NCI-H146 treated with DMSO at 0.1 percent for 48 hours (cell line): ENCODE measurements at regions not wholly inside any gene's neighbourhood (a gene's known extent, or its start where the extent isn't known, plus 50 kb on each side); places are given as distances from the start of the nearest gene placed in this dataset.
A peak's percentile ranks its signal among the peaks of the same experiment; 100 is the strongest.
"Not testable (repeated sequence)": the region's sequence is repeated elsewhere in the genome, so short reads cannot be mapped to it uniquely, and the experiment has no call there.

Experiments
- DNase-seq: peaks from one replicate; lab custom pipeline; 2025; ENCODE audit not compliant: unreplicated experiment; lab: John Stamatoyannopoulos, UW

DNA sequence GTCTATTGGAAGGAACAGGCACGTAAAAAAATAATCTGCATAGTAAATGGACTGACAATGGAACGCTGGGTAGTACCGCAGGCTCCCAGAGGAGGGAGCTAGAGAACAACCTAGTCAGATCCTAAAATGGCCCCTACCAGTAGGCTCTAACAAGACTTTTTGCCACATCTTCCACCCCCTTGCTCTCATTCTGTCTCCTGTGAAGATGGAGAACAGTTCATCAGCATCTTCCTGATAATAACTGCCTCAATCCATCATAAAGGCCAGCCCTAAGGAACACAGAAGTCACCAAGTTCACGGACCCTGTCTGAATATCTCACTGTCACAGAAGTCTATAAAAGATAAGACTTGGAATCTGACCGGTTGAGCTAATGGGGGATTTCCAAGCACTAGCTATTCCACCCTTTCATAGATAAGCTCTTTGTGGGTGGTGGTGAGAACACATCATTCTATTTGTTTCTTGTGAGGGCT, 133.4 kb downstream of the SLC1A3 start:
- DNase-seq = peak; percentile 16

DNA sequence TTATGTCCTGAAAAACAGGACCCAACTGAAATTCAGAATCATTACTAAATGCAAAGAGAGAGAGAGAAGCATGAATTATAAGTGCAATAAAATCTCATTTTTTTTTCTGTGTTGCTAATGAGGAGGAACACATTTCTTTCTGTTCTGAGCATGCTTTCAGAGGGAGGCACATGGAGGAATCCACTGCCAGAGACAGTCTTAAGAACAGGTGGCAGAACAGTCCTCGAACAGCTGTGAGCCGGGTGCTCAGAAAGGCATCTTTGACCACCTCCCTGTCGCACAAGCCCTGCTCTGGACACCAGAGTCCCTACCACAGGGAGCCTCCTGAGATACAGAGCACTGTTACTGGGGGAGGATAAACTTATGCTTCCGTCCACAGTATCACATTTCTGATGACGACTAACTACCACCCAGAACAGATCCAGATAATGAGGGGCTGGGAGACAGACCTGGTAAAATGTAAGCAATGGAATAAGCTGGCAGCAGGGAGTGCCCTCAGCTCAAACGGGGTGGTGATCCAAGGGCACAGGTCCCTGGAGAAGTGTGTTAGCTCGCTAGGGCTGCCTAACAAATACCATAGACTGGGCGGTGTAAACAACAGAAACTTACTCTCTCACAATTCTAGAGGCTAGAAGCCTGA, 134.0 kb downstream of the SLC1A3 start:
- no peak for DNase-seq

DNA sequence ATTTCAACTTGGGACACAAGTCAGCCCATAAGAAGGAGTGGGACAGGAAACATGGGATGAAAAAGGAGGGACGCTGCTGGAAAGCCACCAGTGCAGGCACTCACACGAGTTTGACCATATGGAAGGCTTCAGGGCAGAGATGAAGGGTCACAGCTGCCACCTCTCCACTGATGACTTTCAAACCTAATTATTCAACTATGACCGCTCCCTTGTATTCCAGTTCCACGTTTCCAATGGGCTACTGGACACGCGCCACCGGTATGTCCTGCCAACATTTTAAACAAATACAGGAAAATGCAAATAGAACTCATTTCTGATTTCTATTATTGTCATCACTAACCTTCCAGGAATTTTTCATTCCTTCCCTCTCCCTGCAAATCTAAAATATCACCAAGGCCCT, 134.7 kb downstream of the SLC1A3 start:
- no peak for DNase-seq

DNA sequence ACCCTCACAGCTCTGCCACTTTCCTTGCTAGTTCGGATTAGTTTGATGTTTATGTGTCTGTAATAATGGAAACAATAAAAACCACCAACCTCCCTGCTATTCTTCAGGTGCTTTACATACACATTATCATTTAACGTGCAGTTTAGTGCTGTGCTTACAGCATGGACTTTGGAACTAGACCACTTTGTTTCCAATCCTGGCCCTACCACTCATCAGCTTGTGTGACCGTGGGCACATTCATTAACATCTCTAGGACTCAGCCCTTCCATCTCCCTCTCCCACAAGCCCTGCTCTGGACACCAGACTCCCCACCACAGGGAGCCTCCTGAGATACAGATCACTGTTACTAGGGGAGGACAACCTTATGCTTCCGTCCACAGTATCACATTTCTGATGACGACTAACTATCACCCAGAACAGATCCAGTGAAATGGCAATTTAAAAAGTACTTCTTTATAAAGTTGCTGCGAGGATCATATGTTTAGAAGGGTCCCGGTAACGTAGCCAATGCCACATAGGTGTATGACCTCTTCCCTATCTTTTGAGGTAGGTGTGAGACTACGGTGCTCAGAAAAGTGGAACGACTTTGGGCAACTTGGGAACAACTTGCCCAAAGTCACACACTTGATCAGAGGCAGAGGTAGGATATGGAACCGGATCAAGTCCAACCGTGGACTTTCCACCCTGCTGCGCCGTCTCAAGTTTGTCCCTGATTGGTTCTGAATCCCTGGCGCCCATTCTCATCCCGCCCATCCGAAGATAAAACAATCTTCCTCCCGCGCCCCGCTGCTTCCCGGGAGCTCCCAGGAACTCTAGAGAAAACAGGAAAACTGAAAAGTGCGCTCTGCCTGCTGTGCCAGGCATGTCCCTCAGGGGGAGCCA, 132.4 kb upstream of the NIPBL start:
- no peak for DNase-seq

DNA sequence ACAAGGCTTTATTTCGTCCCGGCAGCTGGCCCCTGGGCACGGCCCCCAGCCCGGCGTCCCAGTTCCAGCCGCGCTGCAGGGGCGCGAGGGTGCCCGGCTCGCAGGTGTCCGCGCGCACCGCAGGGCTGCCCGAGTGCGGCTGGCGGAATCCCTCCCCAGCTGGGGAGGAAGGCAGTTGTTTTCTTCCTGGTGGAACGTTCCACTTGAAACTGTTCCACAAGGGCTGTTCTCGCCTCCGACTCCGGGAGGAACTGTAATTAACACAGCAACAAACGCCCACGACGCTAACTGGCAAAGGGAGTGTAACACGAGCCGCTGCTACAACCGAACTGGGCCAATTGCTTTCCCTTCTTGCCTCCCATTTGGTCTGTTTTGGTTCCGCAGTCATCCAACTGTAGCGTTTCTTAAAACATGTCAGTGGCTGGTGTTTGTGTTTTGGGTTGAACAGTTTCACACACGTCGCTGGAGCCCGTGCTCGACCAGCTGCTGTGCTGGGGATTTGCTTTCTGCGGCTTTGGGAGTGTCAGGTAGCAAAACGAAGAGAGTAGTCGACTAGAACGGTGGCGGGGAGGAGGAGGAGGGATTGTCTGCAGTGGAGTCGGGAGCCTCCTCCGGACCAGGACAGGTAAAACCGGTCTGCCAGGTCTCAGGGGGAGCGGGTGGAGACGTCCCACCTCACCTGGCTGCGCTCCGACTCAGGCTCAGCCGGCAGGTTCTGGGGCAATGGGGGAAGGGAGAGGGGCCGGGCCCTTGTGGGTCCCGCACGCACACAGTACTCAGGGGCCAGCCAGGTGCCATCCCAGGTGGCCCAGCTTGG, 131.6 kb upstream of the NIPBL start:
- DNase-seq = peak; percentile 16

DNA sequence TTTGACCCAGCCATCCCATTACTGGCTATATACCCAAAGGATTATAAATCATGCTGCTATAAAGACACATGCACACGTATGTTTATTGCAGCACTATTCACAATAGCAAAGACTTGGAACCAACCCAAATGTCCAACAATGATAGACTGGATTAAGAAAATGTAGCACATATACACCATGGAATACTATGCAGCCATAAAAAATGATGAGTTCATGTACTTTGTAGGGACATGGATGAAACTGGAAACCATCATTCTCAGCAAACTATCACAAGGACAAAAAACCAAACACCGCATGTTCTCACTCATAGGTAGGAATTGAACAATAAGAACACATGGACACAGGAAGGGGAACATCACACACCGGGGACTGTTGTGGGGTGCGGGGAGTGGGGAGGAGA, 128.8 kb upstream of the NIPBL start:
- not testable (repeated sequence) for DNase-seq

DNA sequence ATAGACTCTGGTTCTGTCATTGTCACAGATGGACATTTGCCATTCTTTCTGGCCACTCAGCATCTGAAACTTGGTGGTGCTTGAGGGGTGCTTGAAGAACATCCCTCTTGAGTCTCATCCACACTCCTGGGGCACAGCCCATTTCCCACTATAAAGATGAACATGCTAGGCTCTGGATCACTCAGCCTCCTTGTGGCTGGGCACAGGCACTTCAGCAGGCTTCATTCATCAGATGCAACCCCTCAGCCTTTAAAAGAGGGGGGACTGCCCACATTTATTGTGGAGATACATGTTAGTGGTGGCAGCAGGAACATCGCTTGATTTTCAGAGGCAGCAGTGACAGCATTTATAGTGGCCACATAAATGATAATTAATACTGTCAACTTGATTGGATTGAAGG, 124.7 kb upstream of the NIPBL start:
- no peak for DNase-seq

DNA sequence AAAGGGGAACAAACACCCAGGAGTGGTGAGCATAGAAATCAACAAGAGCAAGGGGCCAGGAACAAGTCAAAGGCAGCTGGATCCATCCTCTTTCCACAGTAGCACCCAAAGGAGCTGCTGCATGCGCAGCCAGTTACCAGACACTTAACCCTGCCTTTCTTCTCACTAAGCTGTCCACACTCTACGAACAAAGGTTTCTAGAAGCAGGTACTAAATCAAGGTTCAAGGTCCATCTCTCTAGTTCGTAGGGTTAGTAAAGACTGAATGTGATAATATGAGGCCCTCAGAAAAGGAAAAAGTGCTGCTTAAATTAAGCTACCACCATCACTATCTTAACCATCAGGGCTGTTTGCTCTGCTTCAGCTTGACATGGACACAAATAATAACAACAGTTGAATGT, 121.2 kb upstream of the NIPBL start:
- DNase-seq = no peak

DNA sequence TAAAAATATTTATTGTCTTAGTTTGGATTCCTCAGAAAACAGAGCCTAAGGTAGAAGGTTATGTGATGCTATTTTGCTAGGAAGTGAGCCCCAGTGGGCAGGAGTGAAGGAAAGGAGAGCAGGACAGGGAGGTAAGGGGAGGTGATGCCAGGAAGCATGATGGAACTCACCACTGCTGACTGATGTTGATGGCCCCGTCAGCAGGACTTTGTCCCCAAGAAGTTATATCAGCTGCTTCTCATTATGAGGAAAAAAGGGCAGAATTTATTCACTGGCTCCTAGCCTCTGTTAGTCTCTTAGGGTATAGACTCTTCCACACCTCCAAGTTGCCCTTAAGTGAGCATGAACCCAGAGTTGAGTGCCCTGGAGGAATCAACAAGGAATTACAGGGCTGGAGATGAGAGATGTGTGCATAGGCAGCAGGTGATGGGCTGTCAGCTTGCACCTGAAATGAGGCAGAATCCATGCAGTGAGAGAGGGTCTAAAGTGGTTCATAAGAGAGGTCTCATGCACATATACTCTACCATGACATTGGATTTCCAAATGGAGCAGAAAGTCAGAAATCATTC, 120.6 kb upstream of the NIPBL start:
- no peak for DNase-seq

DNA sequence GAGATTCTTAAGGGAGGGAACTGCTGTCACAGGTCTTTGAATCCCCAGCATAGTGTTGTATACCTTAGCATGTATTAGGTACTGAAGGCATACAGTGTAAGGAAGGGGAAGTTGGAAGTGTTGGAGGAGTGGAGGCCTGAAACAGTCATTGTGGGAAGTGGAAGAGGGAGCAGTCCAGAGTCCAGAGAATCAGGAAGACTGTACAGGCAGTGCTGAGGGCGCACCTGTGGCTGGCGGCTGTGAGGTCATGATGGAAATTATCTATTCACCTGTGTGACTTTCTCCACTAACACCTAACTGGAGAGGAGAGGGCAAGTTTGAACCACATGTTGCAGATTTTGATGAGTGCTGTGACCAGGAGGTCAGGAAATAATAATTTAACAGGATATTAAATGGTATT, 119.7 kb upstream of the NIPBL start:
- no peak for DNase-seq

DNA sequence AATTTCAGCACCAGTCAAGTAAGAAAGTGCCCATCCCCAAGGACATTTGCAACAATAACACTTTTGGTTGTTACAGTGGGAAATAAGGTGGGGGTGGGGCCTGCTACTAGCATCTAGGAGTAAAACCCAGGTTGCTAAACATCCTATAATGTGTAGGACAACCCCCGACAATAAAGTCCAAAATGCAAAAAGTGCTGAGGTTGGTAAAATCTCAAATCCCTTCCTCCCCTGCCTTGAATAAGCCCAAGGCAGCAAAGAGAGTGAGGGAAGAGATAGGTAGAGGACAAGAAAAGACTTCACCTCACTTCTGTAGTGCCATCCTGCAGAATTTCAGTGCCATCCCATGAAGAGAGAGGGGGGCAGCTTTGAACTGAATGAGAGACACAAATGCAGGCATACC, 117.5 kb upstream of the NIPBL start:
- no peak for DNase-seq

DNA sequence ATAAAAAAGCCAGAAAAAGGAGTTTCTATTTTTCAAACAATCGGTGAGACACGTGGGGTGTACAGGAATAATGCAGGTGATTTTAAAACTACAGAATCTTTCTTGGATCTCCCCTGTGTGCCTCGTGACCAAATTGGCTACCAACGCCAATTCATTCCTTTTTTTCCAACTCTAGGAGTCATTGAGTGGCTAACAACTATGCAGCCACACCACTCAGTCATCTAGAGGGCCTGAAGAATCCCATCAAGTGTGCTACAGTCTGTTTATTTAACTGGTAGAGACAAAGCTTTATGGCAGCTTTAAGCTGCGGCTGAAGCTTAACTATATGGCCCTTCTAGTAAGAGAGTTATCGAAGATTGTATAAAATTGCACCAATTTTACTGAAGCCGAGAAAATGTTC, 113.1 kb upstream of the NIPBL start:
- DNase-seq = no peak

DNA sequence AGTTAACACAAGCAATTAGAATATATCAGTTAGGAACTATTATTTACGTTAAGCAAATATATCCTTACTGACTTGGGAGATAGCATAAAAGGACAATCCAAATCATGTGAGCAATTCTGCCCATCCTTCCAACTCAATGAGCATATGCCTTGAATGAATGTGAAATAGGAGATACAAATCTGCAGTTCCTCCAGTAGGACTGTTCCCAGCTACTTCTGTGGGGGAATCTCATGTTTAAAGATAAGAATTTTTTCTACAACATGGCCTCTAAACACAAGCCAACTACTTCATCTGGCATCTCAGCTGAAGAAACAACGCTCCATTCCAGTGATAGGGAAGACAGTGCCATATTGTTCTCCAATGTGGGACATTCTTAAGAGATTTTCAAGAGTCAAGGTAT, 110.7 kb upstream of the NIPBL start:
- no peak for DNase-seq

DNA sequence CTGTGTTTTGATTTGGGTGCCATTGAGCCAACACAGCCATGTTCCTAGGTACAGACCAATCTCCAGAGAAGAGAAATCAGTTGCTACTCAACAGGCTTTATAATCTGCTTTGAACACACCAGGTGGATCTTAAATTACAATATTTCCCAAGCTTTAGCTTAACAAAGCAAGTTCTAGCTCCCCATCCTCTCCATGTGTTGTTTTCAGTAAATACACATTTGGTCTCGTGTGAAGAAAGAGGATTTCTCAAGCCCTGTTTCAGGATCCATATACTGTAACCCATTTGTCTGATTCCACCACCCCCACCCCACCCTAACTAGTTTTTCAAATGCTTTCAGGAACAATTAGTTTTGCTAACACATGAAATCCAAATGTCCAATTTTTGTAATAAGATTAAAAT, 109.6 kb upstream of the NIPBL start:
- no peak for DNase-seq

DNA sequence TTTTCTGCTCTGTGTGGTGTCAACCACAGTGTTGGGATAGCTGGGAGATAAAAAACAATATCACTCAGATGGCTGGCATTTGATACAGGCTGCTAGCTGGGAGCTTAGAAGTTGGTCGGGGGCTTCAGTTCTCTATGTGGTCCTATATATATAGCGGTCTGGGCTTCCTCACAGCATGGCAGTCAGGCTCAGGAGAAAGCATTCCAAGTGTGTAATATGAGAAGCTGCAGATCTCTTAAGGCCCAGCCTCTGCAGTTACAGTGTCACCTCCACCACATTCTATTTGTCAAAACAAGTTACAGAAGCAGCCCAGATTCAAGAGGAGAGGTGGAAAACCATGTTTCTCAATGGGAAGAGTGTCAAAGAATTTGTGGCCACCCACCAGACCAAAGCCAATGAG, 108.1 kb upstream of the NIPBL start:
- no peak for DNase-seq

DNA sequence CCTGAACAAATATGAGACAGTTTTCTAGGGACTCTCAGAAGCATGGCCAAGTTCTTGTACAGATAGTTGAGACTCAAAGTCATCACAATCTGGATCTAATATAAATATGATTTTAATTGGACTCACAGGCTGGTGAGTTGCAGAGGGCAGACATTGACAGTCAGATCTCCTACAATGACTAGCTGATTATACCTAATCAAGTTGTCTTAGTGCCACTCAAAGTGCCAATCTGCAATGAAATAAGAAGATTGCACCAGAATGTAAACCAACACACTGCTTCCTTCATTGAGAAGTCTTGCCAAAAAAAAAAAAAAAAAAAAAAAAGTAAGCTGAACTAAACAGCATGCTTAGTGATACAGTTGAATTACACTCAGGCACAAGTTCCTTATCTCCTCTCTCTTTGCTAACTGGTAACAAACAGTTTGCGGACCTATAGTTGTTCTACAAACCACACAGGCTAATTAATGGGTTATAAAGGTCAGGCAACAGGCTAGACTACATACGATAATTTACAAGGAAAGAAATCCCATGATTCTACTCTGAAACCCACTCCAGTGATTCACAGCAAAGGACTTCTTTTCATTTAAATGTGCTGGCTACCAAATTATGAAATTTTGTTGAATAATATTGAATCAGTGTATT, 107.3 kb upstream of the NIPBL start:
- DNase-seq = no peak

DNA sequence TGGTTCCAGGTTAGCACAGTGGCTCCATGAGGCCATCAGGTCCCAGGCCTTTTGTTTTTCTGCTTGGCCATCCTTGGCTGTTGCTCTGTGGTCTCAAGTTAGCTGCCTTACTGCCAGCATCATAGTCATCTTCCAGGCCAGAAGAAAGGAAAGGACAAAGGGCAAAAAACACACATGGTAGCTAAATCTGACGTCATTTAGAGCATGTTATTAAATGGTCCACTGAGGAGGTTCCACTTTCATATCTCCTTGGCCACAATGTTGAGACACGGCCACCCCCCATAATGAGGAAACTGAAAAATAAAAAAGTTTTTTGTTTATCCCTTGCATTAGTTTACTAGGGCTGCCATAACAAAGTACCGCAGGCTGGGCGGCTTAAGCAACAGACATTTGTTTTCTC, 106.4 kb upstream of the NIPBL start:
- no peak for DNase-seq

DNA sequence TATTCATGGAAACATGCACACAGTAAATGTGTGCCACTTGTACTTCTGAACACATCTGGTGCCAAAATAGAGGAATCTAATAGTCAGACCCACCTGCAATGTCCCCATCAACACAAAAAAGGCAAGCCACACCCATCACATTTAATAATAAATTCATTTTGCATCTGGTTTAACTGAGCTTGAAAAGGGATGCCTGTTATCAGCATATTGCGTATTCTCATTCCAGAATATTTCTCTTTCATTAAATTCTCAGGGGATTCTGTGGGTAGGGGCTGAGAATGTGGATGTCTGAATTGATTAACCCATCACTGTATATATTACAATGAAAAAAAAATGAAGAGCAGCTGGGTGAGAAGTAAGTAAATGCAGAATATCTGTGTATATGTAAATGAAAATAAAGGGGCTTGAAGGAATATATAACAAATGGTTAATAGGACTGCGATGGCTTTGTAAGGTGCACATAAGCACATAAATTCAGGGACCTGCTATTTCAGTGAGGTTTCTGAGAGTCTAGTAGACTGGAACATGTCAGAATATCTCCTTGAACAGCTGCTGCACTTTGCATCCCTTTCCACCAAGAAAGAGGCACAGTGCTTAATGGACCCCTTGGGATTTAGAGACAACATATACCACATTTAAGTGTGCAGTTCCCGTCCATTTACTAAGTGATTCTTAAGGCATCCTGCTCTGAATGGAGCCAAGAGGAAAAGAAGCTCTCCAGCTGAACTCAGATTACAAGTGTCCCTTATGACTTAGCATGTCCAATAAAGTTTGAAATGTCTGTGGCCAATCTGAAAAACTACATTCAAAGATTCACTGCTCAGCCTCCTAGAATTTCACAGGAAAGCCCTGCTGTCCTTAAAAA, 104.1 kb upstream of the NIPBL start:
- no peak for DNase-seq

DNA sequence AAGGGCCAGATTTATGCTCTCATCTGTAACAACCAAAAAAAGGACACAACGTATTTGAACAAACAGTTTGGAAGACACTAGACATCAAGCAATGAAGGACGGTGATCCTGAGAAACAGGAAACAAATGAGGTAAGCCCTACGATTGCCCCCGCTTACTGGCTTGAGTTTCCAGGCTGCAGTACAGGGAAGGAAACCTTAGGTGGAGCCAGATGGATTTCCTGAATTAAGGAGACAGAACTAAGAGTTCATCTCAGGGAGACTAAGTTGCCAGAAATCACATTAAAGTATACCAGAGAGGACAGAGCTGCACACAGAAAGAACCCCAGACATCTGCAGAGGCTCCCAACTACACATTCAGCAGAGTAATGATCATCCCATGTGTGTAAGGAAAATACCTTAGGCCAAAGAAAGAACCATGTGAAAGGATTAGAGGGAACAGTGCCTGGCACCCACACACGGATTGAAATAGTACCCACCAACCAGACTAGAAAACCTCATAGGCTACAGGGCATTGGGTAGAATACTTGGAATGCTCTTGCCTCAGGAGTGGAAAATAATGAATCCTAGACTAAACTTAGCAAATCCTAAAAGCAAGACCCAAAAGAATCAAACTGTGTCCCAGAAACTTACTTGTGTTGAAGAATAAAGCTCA, 99.3 kb upstream of the NIPBL start:
- DNase-seq = no peak
